ENCODE measurements at regions not wholly inside any gene's neighbourhood (a gene's known extent, or its start where the extent isn't known, plus 50 kb on each side); places are given as distances from the start of the nearest gene placed in this dataset.

DNA sequence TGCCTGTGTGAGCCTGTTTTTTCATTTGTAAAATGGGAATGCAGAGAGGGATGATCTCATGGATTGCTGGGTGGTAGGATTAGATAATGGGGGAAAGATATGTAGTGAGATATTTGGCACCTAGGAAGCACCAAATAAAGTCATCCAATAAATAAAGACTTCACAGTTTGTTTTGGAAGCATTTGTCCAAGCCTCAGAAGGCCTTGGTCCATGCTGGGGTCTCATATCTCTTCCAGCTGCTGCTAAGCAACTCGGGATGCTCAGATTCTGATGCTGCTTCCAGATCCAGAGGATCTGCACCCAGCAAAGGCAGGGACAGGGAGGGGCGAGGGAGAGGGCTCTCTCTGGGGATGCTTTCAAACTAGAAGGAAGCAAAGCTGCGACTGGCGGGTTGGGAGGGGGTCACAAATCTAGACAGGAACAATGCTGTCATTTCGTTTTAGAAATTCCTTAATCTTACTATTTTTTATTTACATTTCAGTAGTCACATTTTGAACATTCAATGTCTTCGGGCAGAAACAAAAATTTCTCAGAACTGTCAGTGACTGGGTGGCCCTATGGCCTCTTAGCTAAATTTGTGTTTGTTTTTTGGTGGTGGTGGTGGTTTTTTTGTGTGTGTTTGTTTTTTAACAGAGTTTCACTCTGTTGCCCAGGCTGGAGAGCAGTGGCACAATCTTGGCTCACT lies 114.9 kb upstream of the CDH5 start:
- TF ChIP-seq POLR2A (IDR thresholded peaks at IDR 0.05; ENCODE audit: low read depth, low read length), result no peak
- no peak for TF ChIP-seq RAD21 (IDR thresholded peaks at IDR 0.05; ENCODE audit: low read length)
- TF ChIP-seq, protein P1, sequence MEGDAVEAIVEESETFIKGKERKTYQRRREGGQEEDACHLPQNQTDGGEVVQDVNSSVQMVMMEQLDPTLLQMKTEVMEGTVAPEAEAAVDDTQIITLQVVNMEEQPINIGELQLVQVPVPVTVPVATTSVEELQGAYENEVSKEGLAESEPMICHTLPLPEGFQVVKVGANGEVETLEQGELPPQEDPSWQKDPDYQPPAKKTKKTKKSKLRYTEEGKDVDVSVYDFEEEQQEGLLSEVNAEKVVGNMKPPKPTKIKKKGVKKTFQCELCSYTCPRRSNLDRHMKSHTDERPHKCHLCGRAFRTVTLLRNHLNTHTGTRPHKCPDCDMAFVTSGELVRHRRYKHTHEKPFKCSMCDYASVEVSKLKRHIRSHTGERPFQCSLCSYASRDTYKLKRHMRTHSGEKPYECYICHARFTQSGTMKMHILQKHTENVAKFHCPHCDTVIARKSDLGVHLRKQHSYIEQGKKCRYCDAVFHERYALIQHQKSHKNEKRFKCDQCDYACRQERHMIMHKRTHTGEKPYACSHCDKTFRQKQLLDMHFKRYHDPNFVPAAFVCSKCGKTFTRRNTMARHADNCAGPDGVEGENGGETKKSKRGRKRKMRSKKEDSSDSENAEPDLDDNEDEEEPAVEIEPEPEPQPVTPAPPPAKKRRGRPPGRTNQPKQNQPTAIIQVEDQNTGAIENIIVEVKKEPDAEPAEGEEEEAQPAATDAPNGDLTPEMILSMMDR (conservative IDR thresholded peaks at IDR 0.05; ENCODE audit: low read depth, low read length), result no peak
- no peak for TF ChIP-seq SMC3 (IDR thresholded peaks at IDR 0.05; ENCODE audit: low read depth, low read length)
- TF ChIP-seq CEBPB (IDR thresholded peaks at IDR 0.05; ENCODE audit: low read depth, low read length), result no peak
- no peak for TF ChIP-seq RFX5 (IDR thresholded peaks at IDR 0.05; ENCODE audit: low read depth, low read length)
- no peak for TF ChIP-seq USF2 (IDR thresholded peaks at IDR 0.05; ENCODE audit: low read depth, low read length)
- TF ChIP-seq NFE2L2 (IDR thresholded peaks at IDR 0.05; ENCODE audit: low read depth, low read length), result no peak
